ENCODE measurements at regions not wholly inside any gene's neighbourhood (a gene's known extent, or its start where the extent isn't known, plus 50 kb on each side); places are given as distances from the start of the nearest gene placed in this dataset.

DNA sequence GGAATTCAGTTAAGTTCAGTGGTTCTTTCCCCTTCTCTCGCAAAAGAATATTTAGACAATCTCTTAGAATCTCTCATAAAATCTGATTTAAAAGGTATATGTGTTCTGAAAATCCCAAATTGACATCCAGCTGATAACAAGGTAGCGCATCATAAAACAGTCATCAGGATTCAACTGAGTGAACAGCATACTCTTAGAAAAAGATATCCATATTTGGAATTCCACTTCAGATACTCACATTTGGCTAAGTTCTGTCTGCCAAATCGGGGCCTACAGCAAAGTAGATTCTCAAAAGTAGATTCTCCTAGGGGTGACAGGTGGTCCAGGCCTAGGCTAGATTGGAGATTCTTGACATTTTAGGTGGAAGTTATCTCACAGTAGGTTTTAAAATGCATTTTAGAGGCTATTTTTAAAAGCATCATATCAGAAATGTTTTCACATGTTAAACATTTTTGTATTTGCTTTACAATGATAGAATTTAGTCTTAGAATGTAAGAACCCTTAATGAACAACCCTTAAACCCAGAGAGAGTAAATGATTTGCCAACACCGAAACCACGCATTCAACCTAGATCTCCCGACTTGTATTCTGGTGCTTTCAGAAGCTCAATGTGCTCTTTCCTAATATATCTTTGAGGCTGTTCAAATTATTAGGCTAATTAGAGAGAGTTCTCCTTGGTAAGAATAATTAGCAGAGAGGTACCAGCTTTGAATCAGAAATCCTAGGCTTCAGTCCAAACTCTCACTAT is 318.9 kb downstream of the LMO4 start:
- TF ChIP-seq, protein P1, sequence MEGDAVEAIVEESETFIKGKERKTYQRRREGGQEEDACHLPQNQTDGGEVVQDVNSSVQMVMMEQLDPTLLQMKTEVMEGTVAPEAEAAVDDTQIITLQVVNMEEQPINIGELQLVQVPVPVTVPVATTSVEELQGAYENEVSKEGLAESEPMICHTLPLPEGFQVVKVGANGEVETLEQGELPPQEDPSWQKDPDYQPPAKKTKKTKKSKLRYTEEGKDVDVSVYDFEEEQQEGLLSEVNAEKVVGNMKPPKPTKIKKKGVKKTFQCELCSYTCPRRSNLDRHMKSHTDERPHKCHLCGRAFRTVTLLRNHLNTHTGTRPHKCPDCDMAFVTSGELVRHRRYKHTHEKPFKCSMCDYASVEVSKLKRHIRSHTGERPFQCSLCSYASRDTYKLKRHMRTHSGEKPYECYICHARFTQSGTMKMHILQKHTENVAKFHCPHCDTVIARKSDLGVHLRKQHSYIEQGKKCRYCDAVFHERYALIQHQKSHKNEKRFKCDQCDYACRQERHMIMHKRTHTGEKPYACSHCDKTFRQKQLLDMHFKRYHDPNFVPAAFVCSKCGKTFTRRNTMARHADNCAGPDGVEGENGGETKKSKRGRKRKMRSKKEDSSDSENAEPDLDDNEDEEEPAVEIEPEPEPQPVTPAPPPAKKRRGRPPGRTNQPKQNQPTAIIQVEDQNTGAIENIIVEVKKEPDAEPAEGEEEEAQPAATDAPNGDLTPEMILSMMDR (IDR thresholded peaks at IDR 0.05): no peak
- TF ChIP-seq POLR2A (IDR thresholded peaks at IDR 0.05): no peak
